ENCODE measurements at regions not wholly inside any gene's neighbourhood (a gene's known extent, or its start where the extent isn't known, plus 50 kb on each side); places are given as distances from the start of the nearest gene placed in this dataset.
"Not testable (repeated sequence)": the region's sequence is repeated elsewhere in the genome, so short reads cannot be mapped to it uniquely, and the experiment has no call there.

DNA sequence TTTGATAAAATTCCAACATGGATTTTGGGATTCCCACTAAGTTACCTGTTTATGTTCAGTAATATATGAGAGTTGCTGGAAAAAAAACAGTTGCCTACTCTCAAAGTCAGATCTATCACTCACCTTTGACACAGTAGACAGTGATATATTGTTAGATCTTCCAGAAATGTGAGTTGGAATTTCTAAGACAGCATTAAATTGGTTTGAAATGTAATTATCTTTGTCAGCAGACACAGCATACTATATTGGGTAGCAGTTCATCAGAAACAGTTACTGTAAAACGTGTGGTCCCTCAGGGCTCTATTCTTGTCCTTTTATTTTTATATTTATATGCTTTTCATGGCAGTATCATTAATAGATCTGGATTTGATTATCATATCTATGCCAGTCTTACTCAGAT is 433.6 kb upstream of the ARRDC3 start:
- no peak for DNase-seq (ENCODE audit: low read depth)

DNA sequence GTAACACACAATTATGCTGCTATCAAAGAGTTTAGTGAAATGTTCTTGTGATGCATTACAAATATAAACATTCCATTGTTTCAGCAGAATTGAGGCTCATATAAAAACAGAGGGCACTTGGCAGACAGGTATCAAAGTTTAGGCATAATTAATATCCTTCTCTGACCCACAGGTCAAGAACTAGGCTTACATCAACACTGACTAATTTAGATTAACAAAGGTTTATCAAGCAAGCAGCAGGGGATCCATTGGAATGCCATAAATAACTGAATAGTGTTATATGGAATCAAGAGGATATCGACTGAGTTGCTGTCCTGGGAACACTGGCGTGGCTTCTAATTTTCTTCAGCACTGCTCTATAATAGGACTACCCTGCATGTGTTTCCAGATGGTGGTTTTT is 414.5 kb upstream of the ARRDC3 start:
- DNase-seq (ENCODE audit: low read depth), result no peak

- no peak for DNase-seq (ENCODE audit: low read depth)
These were observed 411.9 kb upstream of the ARRDC3 start for GRCh38 chr5:91794856-91795548.

- no peak for DNase-seq (ENCODE audit: low read depth)
These were observed 411.3 kb upstream of the ARRDC3 start for GRCh38 chr5:91794455-91794854.

DNA sequence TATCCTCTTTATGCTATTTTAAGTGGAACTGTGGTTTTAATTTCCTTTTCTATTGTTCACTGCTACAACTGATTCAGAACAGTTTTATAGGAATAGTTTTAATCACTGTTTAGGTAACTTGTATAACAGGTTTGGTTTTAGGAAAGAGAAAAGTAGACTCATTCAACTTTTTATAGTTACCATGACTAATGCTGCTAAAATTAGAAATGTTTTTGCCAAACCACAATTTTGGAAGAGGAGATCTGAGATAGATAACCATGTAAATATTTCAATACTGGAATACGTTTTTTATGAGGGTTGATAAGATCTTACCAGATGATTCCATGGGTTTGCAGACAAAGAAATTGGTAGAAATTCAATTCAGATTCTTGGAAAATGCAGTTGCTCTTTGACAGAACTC is 404.6 kb upstream of the ARRDC3 start:
- peak; percentile 25 for DNase-seq (ENCODE audit: low read depth)

DNA sequence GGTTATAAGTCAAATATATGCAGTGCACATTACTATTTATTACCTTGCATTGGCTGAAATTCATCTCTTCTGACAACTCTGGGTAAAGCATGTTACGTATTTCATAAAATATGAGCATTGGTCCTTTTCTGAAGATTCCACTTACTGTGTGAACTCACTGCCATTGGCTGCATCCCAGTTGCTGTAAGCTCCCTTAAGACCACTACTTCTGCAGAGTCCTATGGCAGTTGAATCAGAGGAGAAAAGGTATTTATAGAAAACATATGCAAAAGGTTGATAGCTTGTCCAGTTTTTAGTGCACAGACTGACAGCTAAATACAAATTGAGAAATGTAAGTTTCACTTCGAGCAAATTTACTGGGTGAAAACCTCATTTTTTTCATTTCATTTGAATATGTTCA is 394.6 kb upstream of the ARRDC3 start:
- no peak for DNase-seq (ENCODE audit: low read depth)

DNA sequence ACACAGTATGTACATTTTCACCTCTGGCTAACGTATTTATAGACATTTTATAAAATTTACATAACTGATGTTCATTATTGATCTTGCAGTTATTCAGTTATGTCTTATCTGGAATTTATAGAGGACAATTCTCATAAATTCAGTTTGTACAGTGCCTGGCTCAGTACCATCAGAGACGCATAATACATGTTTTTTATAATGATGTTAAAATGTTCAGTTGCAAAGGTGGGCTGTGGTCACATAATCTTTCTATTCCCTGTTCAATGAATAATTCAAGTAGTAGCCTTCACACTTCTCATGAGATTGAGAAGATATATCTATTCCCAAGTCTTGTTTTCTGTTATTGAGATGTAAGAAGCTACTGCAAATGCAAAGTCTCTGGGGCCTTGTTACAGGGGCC is 393.1 kb upstream of the ARRDC3 start:
- no peak for DNase-seq (ENCODE audit: low read depth)

DNA sequence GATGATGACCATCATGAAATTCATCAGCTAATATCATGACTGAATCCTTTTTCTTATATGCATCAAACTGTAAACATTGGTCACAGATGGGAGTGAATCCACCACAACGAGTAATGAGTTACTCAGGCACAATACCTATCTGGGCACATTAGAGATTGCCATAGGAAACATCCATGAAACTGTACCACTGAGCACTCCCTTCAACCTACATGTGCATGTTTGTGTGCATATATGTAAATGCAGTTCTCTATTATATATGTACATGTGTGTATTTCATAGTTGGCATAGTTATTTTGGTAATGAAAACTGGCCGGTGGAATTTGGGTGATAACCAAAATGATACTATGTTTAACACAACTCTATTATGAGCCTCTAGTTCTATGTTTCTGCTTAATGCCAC is 387.3 kb upstream of the ARRDC3 start:
- no peak for DNase-seq (ENCODE audit: low read depth)

DNA sequence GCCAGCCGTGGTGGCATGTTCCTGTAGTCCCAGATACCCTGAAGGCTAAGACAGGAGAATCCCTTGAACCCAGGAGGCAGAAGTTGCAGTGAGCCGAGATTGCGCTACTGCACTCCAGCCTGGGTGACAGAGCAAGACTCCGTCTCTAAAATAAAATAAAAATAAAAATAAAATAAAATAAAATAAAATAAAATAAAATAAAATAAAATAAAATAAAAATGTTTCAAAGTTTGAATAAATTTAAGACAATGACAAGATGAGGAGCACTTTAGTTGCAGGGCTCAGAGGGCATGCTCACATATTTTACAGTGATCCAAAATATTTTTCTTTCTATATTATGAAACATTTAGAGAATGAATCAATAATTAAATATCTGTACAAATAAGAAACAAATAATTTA is 374.3 kb upstream of the ARRDC3 start:
- not testable (repeated sequence) for DNase-seq (ENCODE audit: low read depth)

- DNase-seq (ENCODE audit: low read depth), result no peak
These were observed 371.9 kb upstream of the ARRDC3 start for GRCh38 chr5:91754990-91755389.

DNA sequence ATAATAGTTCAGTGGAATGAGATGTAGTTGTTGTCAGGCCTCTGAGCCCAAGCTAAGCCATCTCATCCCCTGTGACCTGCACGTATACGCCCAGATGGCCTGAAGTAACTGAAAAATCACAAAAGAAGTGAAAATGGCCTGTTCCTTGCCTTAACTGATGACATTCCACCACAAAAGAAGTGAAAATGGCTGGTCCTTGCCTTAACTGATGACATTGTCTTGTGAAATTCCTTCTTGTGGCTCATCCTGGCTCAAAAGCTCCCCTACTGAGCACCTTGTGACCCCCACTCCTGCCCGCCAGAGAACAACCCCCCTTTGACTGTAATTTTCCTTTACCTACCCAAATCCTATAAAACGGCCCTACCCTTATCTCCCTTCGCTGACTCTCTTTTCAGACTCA is 361.4 kb upstream of the ARRDC3 start:
- DNase-seq (ENCODE audit: low read depth), result not testable (repeated sequence)

- no peak for DNase-seq (ENCODE audit: low read depth)
These were observed 359.4 kb upstream of the ARRDC3 start for GRCh38 chr5:91742550-91742949.

DNA sequence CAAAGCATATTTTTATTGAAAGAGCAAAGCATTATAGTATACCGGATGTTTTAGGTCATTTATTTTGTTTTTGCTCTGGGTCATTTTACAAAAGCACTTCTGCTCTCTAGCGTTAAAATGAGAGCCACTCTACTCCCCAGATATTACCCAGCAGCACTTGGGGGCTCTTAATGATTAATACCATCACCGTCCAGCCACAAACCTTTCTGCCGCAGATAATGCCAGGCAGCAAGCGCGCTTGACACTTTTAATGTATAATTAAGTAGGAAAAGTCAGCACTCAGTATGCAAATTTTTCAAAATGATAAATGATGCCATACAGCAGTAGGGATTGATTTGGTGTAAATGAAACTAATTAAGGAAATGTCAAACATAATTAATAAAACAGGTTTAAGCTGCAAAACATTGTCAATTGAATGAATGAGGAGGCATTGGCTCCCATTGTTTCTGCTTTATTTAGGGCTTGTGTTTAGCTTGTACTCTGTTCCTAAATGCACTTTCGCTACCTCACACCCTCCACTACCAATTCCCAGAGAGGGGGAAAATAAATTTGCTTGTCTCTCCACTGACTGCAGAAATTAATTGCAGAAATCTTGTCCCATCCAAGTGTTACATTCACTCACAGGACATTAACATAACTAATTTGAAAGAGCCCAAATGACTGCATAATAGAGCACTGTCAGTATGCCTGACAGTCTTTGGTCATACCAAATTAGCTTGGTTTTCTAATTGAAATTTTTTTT is 358.8 kb upstream of the ARRDC3 start:
- DNase-seq (ENCODE audit: low read depth), result no peak

GRCh38 chr5:91730026-91730425 is 346.9 kb upstream of the ARRDC3 start:
- no peak for DNase-seq (ENCODE audit: low read depth)

DNA sequence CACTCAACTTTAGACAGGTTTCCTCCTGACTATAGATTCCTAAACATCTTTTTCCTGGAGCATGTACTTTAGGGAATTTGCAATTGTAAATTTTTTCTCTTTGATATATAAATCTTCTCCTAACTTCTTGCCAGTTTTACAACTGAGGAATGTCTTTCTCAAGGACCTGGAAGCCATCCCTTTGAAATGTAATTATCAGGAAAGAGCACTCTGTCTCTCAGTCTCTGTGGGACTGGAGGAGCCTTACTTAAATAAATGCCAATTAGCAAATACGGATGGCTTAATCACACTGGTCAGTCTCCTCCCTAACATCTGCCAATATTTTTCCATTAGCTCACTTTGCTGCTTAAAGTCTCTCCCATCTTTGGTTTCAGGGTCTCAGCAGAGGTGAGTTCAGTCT is 344.3 kb upstream of the ARRDC3 start:
- DNase-seq (ENCODE audit: low read depth), result no peak

GRCh38 chr5:91722736-91723467 is 339.8 kb upstream of the ARRDC3 start:
- DNase-seq (ENCODE audit: low read depth), result no peak

- no peak for DNase-seq (ENCODE audit: low read depth)
These were observed 329.6 kb upstream of the ARRDC3 start for GRCh38 chr5:91712718-91713117.

DNA sequence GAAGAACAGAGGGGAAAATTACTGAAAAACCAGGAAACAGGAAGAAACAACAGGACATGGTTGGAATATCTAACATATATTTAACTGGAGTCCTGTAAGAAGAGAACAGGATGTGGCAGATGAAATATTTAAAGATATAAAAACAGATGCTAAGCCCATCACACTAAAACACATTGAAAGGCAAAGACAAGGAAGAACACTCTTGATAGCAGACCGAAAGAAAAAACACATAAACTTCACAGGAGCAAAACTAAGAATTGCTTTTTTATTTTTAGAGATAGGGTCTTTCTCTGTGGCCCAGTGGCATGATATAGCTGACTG is 324.4 kb upstream of the ARRDC3 start:
- no peak for DNase-seq (ENCODE audit: low read depth)

DNA sequence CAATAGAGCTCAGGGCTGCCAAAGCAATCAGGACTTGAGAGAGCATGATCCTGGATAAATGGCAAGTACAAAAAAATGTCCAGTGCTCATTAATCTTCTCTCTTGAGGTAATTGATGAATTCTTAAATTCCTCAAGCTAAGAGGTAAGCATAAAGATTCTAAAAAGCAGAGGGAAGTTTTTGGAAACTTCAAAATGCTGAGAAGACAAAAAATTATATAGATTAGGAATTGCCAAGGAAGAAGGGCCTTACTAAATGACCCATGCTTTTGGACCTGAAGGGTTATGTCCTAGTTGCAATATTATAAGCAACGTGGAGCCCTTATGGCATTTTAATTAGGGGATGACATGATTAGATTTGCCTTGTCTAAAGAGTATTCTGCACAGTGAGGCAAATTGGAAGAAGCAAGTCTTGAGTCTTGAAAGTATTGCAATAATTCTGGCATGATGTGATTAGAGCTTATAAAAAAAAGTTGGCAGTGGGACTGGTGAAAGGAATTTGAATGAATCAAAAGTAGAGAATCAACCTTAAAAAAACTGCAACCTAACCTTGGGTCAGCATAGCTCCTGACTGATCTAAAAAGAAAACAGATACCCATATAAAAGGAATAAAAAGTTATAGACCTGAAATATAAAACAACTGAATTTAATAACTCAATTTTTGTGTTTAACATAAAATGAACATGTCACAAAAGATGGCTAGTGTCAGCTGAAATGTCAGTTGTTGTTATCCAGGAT is 323.8 kb upstream of the ARRDC3 start:
- DNase-seq (ENCODE audit: low read depth), result peak; percentile 1

- DNase-seq (ENCODE audit: low read depth), result no peak
These were observed 320.0 kb upstream of the ARRDC3 start for GRCh38 chr5:91703128-91703527.

DNA sequence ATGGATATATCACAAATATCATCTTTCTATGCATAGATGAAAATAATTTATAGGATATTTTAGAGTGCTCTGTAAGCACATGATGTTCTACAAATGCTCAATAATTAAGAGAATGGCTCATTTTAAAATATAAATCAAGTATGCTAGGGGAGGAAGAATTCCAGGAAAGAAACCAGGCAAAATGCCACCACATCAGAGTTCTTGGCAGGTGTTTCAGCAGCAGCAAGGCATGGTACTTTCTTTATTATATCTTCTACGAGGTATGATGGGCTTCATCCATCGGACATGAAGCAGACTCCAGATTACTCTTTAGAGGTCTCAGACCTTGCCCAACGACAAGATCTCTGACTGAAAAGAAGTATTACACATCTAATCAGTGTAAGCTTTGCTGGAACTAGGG is 316.3 kb upstream of the ARRDC3 start:
- DNase-seq (ENCODE audit: low read depth), result no peak

GRCh38 chr5:91691592-91691991 is 308.5 kb upstream of the ARRDC3 start:
- DNase-seq (ENCODE audit: low read depth), result no peak

All from myocyte (in vitro differentiated cells).